Psoas muscle (tissue), 7 donors: ENCODE measurements at regions not wholly inside any gene's neighbourhood (a gene's known extent, or its start where the extent isn't known, plus 50 kb on each side); places are given as distances from the start of the nearest gene placed in this dataset.

Source experiments
- ATAC-seq, 4 donors: fragments of 200-7000 bp; cut with Tn5 transposase; one replicate each; pipeline ENCODE4 v1.9.1; 2020; ENCODE audit warnings: moderate library complexity in 3 of 4, mild to moderate bottlenecking in 2 of 4
- DNase-seq, 2 donors: peaks; one replicate each; pipeline ENCODE4 v3.0.0-alpha.2; 2020
- H3K27ac ChIP-seq: fragments of 200-600 bp; one replicate; pipeline ENCODE4 v1.8.0; 2022
- H3K27me3 ChIP-seq, 3 donors: fragments of 200-600 bp in 1 of 3; one replicate each; pipeline versions ENCODE4 v1.6.1 to v1.8.0; 2013 to 2022; ENCODE audit warnings: low read length in 2 of 3, mild to moderate bottlenecking in 2 of 3, moderate library complexity in 1 of 3; ENCODE audit not compliant: insufficient read depth in 3 of 3
- H3K36me3 ChIP-seq, 2 donors: fragments of 200-600 bp in 1 of 2; one replicate each; pipeline versions ENCODE4 v1.6.1 to v1.8.0; 2013 to 2022; ENCODE audit warnings: low read depth in 1 of 2, mild to moderate bottlenecking in 1 of 2, moderate library complexity in 1 of 2; ENCODE audit not compliant: insufficient read depth in 1 of 2
- H3K4me1 ChIP-seq: fragments of 200-600 bp; one replicate; pipeline ENCODE4 v1.8.0; 2022
- H3K4me3 ChIP-seq: fragments of 200-600 bp; one replicate; pipeline ENCODE4 v1.8.0; 2022; ENCODE audit warnings: mild to moderate bottlenecking
- H3K9me3 ChIP-seq: fragments of 200-600 bp; one replicate; pipeline ENCODE4 v1.8.0; 2022
- CTCF ChIP-seq: fragments of 200-600 bp; IDR thresholded peaks from one replicate; pipeline ENCODE4 v1.8.0; 2022; ENCODE audit warnings: antibody characterized with exemption
- WGBS, 3 donors: extraction: QIAGEN DNeasy Blood & Tissue Kit; methylation state at CpG; one replicate each; pipeline versions ENCODE4 v1.1.6 to v1.1.7; 2013; 5-methylcytosine and 5-hydroxymethylcytosine counted together
- intact Hi-C, 2 donors: fragments of 100-400 bp; cut with DNase I; formaldehyde crosslinking; loops; one replicate each; pipeline versions ENCODE4 v1.11.0 to v1.14.2; 2022
- donor health status: healthy with polysubstance abuse.
- donor health status: DM: no; HTN: no; CAD: no; lungs with moderate emphysema.
- donor health status: Bipolar disorder and iron deficiency.
- donor health status: healthy.
- donor health status: DM: yes; HTN: yes; CAD: no.
- donor health status: DM: no; HTN: no; CAD: no.
- donor health status: DM: yes; HTN: yes; CAD: no.

GRCh38 chr4:20119141-20119540 lies 132.6 kb upstream of the SLIT2 start:
- Histone ChIP-seq H3K36me3 (no peaks in the 10 kb centered on the region), H3K9me3 (no peaks in the 10 kb centered on the region), H3K4me1 (no peaks in the 10 kb centered on the region), H3K4me3 (no peak overlapping the region), H3K27ac (no peak overlapping the region), H3K27me3 (no peaks in the 10 kb centered on the region)
- TF ChIP-seq CTCF, result no peak
- ATAC-seq (no peak), DNase-seq (no peak)
- intact Hi-C loops, result no loop called here
- 61 to 75% (median 67%) methylated on average over 2 of the region's 2 CpGs for WGBS, 3 donors

- no peaks in the 10 kb centered on the region for H3K4me1 ChIP-seq
- WGBS, 3 donors, result 41 to 51% (median 50%) methylated on average over 3 of the region's 3 CpGs
- H3K4me3 ChIP-seq, result no peak overlapping the region
- ATAC-seq (no peak), DNase-seq (no peak)
- H3K36me3 ChIP-seq, result no peaks in the 10 kb centered on the region
- no peak for TF ChIP-seq CTCF
- intact Hi-C loops, result no loop called here
- H3K9me3 ChIP-seq, result no peaks in the 10 kb centered on the region
- no peak overlapping the region for H3K27ac ChIP-seq
- H3K27me3 ChIP-seq, result no peaks in the 10 kb centered on the region
Measured at GRCh38 chr4:20109391-20109790, 142.3 kb upstream of the SLIT2 start.

GRCh38 chr4:20106921-20107320 lies 144.8 kb upstream of the SLIT2 start:
- Histone ChIP-seq H3K4me1 (no peaks in the 10 kb centered on the region), H3K27me3 (no peaks in the 10 kb centered on the region), H3K36me3 (no peaks in the 10 kb centered on the region), H3K9me3 (no peaks in the 10 kb centered on the region), H3K27ac (no peak overlapping the region), H3K4me3 (no peak overlapping the region)
- ATAC-seq (no peak), DNase-seq (no peak)
- WGBS, 3 donors, result 79 to 86% (median 81%) methylated on average over 2 of the region's 2 CpGs
- intact Hi-C loops, result no loop called here
- no peak for TF ChIP-seq CTCF

DNA sequence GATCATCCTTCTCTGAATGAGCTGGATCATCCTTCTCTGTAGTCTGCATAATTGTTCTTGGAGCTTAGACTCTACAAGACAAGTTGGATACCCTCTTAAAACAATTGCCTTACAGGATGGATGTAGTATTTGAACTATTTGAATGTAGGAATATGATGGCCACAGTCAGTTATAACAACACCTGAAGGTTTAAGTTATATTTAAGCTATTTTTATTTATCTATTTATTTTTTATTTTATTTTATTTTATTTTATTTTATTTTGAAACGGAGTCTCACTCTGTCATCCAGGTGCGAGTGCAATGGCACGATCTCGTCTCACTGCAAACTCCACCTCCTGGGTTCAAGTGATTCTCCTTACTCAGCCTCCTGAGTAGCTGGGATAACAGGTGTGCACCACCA lies 149.9 kb upstream of the SLIT2 start:
- no peak overlapping the region for H3K4me3 ChIP-seq
- no peak overlapping the region for H3K27ac ChIP-seq
- DNase-seq (no peak), ATAC-seq (no peak)
- H3K36me3 ChIP-seq, result no peaks in the 10 kb centered on the region
- intact Hi-C loops, result no loop called here
- 95 to 100% (median 95%) methylated on average over 2 to 4 of the region's 4 CpGs for WGBS, 3 donors
- H3K4me1 ChIP-seq, result no peaks in the 10 kb centered on the region
- no peak for TF ChIP-seq CTCF
- H3K9me3 ChIP-seq, result no peaks in the 10 kb centered on the region
- no peaks in the 10 kb centered on the region for H3K27me3 ChIP-seq

DNA sequence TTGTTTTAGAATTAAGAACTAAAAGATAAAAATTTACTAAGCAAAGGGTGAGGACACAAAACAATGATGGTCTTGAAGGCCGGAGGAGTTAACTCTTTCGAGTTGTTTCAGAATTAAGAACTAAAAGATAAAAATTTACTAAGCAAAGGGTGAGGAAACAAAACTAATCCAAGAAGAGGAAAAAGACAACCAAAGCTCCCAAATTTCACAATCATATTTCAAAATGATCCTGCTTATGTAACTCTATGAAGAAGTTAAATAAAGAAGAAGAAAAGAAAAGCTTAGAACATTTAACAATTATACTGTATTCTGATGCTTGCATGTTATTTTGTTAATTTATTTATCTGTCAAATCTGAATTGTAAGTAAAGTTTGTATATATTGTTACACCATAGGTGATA lies 154.8 kb upstream of the SLIT2 start:
- DNase-seq, result no peak
- H3K9me3 ChIP-seq, result no peaks in the 10 kb centered on the region
- H3K36me3 ChIP-seq, result no peaks in the 10 kb centered on the region
- no peak overlapping the region for H3K4me3 ChIP-seq
- no peak for ATAC-seq
- no peaks in the 10 kb centered on the region for H3K4me1 ChIP-seq
- intact Hi-C loops, result no loop called here
- no peak overlapping the region for H3K27ac ChIP-seq
- WGBS, 3 donors, result 78 to 84% (median 82%) methylated on average over 2 of the region's 2 CpGs
- peaks cover 0 to 2% (median 0%) of the 10 kb centered on the region in 3 donors for H3K27me3 ChIP-seq
- no peak for TF ChIP-seq CTCF
